Motor neuron (in vitro differentiated cells): ENCODE measurements at regions not wholly inside any gene's neighbourhood (a gene's known extent, or its start where the extent isn't known, plus 50 kb on each side); places are given as distances from the start of the nearest gene placed in this dataset.

Experiments
- ATAC-seq, 8 experiments: fragments of 200-7000 bp; cut with Tn5 transposase; replicated peaks in 6 of 8; 2 replicates each; pipeline ENCODE4 v1.8.0; 2021; ENCODE audit warnings: mild to moderate bottlenecking in 8 of 8, moderate library complexity in 8 of 8
- H3K27ac ChIP-seq, 2 donors: fragments of 250-450 bp; sonication (Bioruptor Pico); 2 replicates each; pipeline ENCODE4 v1.9.0; 2021; ENCODE audit warnings: antibody characterized with exemption in 2 of 2, mild to moderate bottlenecking in 2 of 2, moderate library complexity in 1 of 2
- H3K4me1 ChIP-seq, 2 donors: fragments of 250-450 bp; sonication (Bioruptor Pico); replicated peaks in 1 of 2; 2 replicates each; pipeline ENCODE4 v1.6.1; 2021; ENCODE audit warnings: antibody characterized with exemption in 2 of 2, mild to moderate bottlenecking in 2 of 2, moderate library complexity in 1 of 2
- H3K4me3 ChIP-seq, 5 donors: fragments of 250-450 bp; sonication (Bioruptor Pico); 2 replicates each; pipeline ENCODE4 v1.9.0; 2021; ENCODE audit warnings: antibody characterized with exemption in 5 of 5, mild to moderate bottlenecking in 5 of 5, moderate library complexity in 4 of 5
- WGBS, 10 experiments: fragments of 450-650 bp; shearing (Covaris generic); methylation state at CpG; one replicate each; pipeline ENCODE4 v1.0.0; 2022; 5-methylcytosine and 5-hydroxymethylcytosine counted together
- in situ Hi-C, 9 experiments: fragments of 400-800 bp; cut with MboI; loops; one replicate each; pipeline ENCODE4 v1.15.0; 2021; ENCODE audit warnings: low sequenced_read_pairs in 9 of 9, low pct_unique_long_range_greater_than_20kb in 2 of 9; ENCODE audit not compliant: unreplicated experiment in 9 of 9

DNA sequence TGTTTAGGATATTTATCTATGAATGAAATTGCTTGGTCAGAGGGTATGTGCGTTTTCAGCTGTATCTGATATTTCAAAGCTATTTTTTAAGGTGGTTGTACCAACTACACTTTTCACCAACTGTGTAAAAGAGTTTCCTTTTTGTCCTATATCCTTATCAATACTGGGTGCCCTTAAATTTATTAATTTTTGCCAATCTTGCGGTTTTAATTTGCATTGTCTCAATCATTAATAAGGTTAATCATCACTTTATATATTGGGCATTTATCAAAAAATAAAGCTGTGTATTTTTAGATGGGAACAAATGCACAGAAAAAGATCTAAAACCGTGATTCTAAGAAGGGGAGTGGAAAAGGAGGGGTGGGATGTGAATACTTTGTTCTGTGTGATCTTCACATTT is 66.7 kb upstream of the SALL4 start:
- no peak overlapping the region for H3K27ac ChIP-seq

DNA sequence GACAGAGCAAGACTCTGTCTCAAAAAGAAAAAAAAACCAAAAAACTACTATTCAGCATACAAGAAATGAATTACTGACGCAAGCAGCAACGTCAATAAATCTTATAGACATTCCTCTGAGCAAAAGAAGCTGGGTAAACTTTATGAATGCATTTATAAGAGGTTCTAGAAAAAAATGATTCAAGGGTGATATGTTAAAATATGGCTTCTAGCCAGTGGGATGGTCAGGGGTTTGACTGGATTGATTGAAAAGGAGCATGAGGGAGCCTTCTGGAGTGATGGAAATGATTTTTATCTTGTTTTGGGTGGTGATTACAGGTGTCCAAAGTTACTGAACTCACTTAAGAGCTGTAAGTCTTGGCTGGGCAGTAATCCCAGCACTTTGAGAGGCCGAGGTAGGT is 64.9 kb upstream of the SALL4 start:
- no peak overlapping the region for H3K4me3 ChIP-seq
- no peak for ATAC-seq
- in situ Hi-C loops, result no loop called here
- 48 to 100% (median 83%) methylated on average over 2 to 3 of the region's 3 CpGs; no CpG with 5 or more reads in 5 of the 10 experiments for WGBS, 10 experiments
- H3K27ac ChIP-seq, result no peak overlapping the region
- H3K4me1 ChIP-seq, result peaks cover 0 to 2% of the 10 kb centered on the region in 2 donors

More for the DNA sequence above, 66.7 kb upstream of the SALL4 start:
- ATAC-seq, result no peak
- in situ Hi-C loops, result no loop called here
- Histone ChIP-seq H3K4me3 (no peak overlapping the region), H3K4me1 (peaks cover 0 to 2% of the 10 kb centered on the region in 2 donors)
- WGBS, 10 experiments, result 40 to 100% (median 84%) methylated on average over 1 to 3 of the region's 3 CpGs

DNA sequence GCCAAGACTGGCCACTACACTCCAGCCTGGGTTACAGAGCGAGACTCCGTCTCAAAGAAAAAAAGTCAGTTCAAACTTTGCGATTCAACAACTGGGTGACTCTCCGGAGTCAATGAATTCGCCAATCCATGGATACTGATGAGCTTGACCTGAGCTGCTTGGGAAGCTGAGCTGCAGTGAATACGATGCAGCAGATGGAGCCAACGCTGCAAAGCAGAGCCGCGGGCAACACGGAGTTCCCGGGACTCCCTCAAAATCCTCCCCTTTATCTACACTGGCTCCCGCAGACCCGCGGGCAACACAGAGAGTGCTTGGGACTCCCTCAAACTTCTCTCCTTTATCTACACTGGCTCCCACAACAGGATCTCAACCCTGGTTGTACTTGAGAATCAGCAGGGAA is 62.6 kb upstream of the SALL4 start:
- Histone ChIP-seq H3K27ac (no peak overlapping the region), H3K4me3 (no peak overlapping the region), H3K4me1 (no peaks in the 10 kb centered on the region)
- in situ Hi-C loops, result no loop called here
- no peak for ATAC-seq
- 72 to 100% (median 93%) methylated on average over 1 to 11 of the region's 14 CpGs; no CpG with 5 or more reads in 3 of the 10 experiments for WGBS, 10 experiments

DNA sequence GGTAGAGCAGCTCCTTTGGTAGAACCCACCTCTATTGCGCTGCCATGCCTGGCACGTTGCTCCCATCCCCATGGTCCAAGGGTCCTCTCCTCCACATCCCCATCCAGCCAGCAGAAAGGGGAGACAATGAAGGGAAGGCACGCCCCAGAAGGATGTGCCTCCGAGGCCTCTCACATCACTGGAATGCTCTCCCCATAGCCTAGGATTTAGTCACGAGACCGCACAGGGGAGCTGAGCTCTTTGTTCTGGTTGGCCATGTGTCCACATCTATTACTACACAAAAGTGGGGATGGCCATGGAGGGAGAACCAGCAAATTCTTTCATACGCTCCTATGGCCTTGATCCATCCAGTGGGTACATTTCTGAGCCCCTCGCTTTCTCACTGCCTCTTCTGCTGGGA is 60.5 kb upstream of the SALL4 start:
- H3K4me1 ChIP-seq, result no peaks in the 10 kb centered on the region
- WGBS, 10 experiments, result 29 to 100% (median 67%) methylated on average over 1 to 3 of the region's 8 CpGs; no CpG with 5 or more reads in 6 of the 10 experiments
- peak in 1 of 8 experiments; percentile 34 for ATAC-seq
- no peak overlapping the region for H3K4me3 ChIP-seq
- in situ Hi-C loops, result no loop called here
- no peak overlapping the region for H3K27ac ChIP-seq

DNA sequence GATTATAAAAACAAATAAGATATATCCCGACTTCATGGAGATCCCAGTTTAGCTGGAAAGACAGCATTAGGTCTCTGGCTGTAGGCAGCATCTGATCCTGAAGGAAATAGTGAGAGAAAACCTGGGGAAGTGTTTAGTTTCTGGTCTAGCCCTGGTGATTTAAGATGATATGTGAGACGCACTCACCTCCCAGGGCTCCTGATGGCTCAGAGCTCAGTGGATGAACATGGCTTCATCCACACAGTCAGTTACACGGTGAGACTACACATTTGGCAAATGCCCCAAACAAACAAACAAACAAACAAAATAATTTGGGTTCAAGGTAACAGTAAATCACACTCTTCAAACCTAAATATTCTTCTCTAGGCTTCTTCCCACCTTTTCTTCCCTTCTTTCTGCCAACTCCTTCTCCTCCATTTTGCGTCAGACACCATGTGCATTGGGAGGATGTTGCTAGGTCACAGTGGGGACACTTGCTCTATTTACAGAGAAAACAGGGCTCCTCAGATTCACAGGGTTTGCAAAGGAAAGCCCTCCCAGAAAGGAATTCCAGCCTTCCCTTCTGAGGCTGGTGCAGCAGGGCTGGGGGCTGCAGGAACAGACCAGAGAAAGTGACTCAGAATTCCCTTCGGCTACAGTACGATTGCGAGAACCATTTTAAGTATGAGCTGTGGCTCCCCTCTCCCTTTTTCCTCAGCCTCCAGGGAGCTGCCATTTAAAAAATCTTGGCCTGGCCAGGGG is 59.6 kb upstream of the SALL4 start:
- 40 to 100% (median 86%) methylated on average over 1 to 4 of the region's 7 CpGs; no CpG with 5 or more reads in 1 of the 10 experiments for WGBS, 10 experiments
- Histone ChIP-seq H3K4me1 (no peaks in the 10 kb centered on the region), H3K27ac (no peak overlapping the region), H3K4me3 (no peak overlapping the region)
- ATAC-seq, result peak in 1 of 8 experiments; percentile 84
- in situ Hi-C loops, result no loop called here

DNA sequence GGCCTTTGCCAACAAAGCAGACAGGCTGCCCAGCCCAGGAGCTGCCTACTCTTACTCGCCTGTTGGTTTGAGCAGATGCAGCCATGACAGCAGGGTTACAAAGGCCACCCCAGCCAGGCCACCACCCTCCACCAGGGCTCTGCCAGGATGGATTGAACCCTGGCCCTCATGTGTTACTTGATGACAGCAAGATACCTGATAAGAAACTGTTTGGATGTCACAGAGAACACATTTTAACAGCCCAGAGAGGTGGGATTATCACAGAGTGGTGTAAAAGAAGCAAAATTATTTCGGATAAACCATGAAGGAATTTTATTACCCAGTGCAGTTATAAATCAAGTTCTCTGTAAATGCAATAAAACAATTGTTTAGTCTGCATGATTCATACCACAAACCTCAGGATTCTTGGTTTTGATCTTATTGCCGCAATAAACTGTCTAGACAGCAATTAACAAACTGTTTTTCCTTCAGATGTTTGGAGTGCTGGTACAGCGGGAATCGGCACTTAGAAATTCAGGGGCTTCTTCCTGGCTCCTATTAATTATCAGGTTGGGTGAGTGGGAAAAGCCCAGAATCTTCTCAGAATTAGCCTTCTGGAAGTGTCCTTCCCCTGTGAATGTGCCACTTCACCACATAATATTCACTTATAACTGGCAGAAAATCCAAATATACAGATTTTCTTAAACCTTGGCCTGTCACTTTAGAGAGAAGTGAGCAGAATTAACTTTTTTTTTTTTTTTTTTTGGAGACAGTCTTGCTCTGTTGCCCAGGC is 58.0 kb upstream of the SALL4 start:
- in situ Hi-C loops, result no loop called here
- ATAC-seq, result peak in 3 of 8 experiments; percentile 16 to 27 (median 26)
- Histone ChIP-seq H3K27ac (no peak overlapping the region), H3K4me1 (peaks cover 0 to 5% of the 10 kb centered on the region in 2 donors), H3K4me3 (no peak overlapping the region)
- 20 to 100% (median 76%) methylated on average over 1 to 4 of the region's 5 CpGs for WGBS, 10 experiments

DNA sequence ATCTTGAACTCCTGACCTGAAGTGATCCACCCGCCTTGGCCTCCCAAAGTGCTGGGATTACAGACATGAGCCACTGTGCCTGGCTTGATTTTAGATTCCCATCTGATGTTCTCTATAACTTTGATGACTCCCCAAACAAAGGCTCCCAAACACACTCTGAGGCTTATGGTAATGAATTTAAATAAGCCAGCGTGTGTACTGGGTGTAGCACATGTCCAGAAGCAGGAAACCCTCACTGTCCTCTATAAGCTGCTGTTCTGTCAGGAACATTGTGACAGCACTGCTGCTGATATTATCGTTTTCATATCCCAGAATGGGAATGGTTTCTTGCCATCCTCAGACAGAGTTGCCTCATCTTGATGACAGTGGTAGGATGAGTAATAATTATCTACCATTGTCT is 54.1 kb upstream of the SALL4 start:
- peak in 3 of 8 experiments; percentile 73 to 89 (median 73) for ATAC-seq
- no peak overlapping the region for H3K4me3 ChIP-seq
- peaks cover 0 to 5% of the 10 kb centered on the region in 2 donors for H3K4me1 ChIP-seq
- WGBS, 10 experiments, result 40 to 100% (median 82%) methylated on average over 1 to 3 of the region's 3 CpGs; no CpG with 5 or more reads in 3 of the 10 experiments
- in situ Hi-C loops, result no loop called here
- no peak overlapping the region for H3K27ac ChIP-seq

DNA sequence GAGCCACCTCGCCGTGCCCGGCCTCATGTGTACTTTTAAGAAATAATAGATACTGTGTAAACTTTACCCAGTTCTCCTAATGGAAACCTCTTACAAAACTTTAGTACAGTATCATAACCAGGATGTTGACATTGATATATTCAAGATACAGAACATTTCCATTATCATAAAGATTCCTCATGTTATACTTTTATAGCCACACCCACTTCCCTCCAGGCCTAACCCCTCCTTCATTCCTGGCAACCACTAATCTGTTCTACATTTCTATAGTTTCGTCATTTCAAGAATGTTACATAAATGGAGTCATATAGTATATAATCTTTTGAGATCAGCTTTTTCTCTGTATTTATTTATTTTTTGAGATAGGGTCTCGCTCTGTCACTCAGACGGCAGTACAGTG is 52.6 kb upstream of the SALL4 start:
- in situ Hi-C loops, result no loop called here
- Histone ChIP-seq H3K27ac (no peak overlapping the region), H3K4me1 (peaks cover 0 to 5% of the 10 kb centered on the region in 2 donors), H3K4me3 (no peak overlapping the region)
- 64 to 94% (median 79%) methylated on average over 1 to 4 of the region's 6 CpGs; no CpG with 5 or more reads in 4 of the 10 experiments for WGBS, 10 experiments
- ATAC-seq, result peak in 1 of 8 experiments; percentile 76
